ENCODE measurements at regions not wholly inside any gene's neighbourhood (a gene's known extent, or its start where the extent isn't known, plus 50 kb on each side); places are given as distances from the start of the nearest gene placed in this dataset.

- TF ChIP-seq ZFX (IDR thresholded peaks at IDR 0.05; ENCODE audit: borderline replicate concordance): no peak
- TF ChIP-seq CTCF (IDR thresholded peaks at IDR 0.05): no peak
These were observed 57.8 kb upstream of the CDYL2 start for GRCh38 chr16:80862160-80862705.

All from 22Rv1 (cell line).